GM19397 (cell line): ENCODE measurements at regions not wholly inside any gene's neighbourhood (a gene's known extent, or its start where the extent isn't known, plus 50 kb on each side); places are given as distances from the start of the nearest gene placed in this dataset.

Source experiments
- ATAC-seq: cut with Tn5 transposase; IDR thresholded peaks from one replicate; pipeline ENCODE4 v1.9.1; 2021; ENCODE audit warnings: mild to moderate bottlenecking, moderate library complexity; ENCODE audit not compliant: unreplicated experiment

DNA sequence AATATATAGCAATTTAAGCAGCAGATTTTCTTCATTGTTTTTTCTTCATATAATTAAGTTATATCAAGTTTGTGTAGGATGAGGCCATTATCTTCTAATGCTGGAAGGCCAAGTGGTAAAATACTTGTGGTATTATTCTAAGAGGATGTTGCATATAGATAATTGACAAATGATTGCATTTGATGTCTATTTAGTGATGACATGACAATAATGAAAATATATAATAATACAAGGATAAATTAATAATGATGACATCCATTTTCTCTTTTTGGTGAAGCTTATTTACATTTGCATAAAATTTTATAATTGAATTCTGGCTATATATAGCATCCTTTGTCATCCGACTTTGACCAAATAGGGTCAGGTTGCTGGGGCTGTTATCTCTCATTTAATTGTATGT, 195.4 kb upstream of the KCNJ16 start:
- no peak for ATAC-seq

DNA sequence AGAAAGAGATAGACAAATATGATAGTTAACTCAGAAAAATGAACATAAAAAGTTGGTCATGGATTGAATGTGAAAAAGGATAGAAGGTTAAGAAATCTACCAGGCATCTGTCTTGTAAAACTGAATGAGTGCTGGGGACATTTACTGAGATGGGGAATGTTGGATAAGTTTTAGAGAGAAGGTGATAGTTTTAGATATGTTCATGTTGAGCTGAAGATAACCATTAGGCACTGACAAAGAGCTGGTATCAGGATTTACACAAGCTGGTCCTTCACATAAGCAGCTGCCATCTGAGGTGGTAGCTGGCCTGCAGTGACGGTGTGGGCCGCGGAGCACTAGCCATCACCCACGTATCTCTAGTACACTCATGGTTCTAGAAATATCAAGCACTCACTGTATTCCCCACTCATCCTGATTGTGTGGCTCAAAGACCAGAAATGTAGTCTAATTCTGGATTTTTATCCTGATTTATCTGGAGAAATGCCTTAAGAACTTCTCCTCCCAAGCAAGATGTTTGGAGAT, 194.4 kb upstream of the KCNJ16 start:
- no peak for ATAC-seq

DNA sequence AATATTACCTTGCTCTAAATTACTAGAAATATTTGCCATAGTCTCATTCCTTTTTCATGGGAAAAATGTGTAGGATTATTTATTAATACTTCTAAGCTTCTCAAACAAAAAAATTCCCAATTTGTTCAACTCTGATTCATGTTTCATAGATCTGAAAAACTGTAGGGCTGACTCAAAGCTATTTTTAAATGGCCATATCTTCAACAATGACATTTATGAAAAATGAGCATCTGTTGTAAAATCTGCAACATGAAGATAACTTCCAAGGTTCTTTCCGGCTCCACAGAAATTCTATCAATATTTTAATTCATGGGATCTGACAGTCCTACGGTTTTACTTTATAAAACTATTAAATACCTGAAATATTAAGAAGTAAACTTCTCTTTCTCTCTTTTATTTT, 192.7 kb upstream of the KCNJ16 start:
- ATAC-seq = no peak

DNA sequence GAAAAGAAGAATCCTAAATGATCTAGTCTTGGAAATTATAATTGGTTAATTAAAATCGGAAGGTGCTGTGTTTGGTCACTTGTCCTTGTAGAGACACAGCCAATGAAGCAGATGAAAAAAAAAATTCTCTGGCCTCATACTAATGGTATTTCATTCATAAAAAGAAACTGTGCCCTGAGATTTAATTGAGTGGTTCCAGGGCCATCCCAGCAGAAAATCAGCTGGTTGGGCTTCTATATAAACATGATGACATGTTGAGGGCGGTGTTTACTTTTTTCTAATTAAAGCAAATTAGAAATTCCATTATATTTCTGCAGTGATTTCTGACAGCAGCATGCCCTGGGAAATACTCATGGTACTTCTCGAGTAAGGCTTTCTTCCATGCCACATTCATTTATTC, 191.9 kb upstream of the KCNJ16 start:
- no peak for ATAC-seq

DNA sequence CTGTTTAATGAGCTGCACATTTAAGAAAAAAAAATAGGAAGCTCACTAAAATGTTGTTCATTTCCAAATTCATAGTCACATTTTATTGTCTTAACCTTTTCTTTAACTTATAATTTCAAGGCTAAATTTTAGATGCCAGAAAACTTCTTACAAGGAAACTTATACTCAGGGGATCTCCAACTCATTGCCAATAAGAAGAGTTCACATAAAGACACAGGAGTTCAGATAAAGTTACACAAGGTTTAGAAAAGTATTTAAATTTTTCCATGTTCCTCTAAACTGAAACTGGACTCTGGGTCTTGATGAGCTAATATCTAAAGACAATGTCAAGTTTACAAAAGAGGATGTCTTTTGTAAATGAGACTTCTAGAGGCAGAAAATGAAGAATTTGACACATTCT, 190.7 kb upstream of the KCNJ16 start:
- ATAC-seq = no peak

DNA sequence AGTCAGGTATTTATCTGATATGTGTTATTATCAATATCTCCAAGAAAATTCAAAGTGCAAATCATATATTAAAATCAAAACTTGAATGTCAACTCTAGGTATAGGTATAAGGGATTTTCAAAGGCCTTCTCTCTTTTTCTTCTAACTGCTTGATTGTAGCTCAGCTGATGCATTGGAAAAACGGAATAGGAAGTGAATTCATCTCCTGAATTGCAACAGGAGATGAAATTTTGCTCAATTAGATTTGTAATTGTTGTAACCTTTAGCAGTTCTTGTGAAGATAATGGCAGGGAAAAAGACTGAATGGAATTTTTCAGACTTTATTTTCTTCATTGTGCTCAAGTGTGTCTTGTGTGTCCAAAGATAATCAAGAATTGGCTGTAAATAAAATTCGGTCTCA, 190.2 kb upstream of the KCNJ16 start:
- no peak for ATAC-seq

DNA sequence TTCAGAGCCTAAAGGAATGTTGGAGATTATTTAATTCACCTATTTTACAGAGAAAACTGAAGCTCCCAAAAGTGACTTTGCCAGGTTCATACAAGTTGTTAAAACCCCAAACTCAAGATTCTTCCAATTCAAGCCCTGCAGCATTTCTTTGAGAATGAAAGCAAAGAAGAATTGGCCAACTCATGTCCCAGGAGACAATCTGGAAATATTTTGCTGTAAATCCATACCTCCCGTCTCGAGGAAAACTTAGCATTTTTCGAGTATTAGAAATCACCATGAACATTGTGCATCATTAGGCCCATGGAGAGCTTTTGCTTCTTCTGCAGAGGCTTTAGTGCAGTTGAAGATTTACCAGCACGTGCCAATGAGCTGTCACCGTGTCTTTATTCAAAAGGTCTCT, 176.4 kb upstream of the KCNJ16 start:
- no peak for ATAC-seq

DNA sequence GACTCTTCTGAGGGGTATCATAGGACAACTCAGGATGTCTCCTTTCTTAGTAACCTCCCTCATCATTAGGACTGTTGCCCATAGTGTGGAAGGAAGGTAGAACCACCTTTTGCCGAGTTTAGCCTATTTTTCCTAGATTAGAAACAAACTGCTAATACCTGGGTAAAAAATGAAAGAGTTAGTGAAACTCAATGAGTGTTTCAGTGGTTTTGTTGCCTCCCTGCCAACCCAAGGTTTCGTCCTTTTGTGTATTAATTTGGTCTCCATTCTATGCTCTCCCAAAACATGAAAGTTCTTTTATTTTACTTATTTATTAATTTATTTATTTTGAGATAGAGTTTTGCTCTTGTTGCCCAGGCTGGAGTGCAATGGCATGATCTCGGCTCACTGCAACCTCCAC, 174.9 kb upstream of the KCNJ16 start:
- no peak for ATAC-seq

DNA sequence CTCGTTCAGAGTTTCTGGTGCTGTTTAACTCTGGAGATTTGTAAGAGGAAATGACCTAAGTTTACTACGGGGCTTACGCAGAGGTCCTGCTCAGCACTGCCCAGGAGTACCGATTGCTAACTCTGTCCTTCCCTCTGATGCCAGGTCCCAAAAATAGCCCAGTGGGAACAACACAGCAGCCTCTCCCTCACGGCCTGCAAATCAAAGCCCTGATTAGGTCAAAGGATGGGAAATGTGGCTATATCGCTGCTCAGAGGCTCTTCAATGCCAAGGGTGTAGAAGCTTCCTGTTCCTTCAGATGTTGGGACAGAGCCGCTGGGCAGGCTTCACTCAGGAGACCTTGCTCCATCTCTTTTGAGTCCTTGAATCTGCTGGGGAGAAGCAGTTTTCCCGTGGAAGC, 174.2 kb upstream of the KCNJ16 start:
- ATAC-seq = no peak

DNA sequence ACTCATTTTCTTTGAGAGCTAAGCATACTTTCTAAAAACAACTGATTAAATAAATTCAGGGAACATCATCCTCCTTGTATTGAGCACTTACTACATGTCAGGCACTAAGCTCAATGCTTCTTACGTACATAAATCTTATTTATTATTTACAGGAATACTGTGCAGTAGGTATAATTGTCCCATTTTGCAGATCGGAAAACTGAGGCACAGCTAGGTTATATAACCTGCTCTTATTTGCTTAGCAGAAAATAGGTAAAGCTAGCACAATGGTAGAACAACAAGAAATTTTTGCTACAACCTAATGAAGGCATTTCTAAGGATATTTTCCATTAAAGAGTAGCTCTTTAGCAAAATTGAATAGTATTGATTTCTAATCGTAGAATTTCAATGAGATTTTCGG, 168.7 kb upstream of the KCNJ16 start:
- ATAC-seq = no peak

DNA sequence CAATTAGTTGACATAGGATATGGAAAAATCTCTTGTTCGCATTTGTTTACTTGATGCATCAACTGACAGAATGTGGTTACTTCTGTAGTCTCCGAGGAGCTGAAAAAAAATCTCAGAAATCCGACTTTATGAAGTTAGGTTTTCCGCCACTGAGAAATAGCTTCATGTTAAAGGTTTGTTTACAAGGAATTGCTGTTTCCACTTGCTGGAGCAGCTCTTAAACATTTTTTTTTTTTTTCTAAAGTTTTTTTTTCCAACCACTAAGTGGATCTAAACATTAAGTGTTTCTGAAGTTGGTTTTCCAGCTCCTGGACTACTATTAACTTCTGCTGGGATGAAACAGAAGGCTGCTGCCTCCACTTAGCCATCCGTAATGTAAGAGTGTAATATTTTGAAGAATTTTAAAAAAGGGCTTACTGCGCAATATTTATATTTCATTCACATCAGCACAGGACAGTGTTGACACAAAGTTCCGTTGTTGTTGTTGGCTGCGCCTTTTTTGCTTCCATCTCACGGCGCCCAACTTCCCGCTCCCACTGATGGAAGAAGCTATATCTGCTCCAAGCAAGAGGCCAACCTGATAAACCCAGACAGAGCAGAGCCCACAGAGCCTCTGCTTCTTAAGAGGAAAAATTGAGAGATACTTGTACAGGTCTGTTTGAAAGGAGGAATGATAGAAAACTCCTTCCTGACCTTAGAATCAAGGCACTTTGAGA, 167.7 kb upstream of the KCNJ16 start:
- no peak for ATAC-seq

DNA sequence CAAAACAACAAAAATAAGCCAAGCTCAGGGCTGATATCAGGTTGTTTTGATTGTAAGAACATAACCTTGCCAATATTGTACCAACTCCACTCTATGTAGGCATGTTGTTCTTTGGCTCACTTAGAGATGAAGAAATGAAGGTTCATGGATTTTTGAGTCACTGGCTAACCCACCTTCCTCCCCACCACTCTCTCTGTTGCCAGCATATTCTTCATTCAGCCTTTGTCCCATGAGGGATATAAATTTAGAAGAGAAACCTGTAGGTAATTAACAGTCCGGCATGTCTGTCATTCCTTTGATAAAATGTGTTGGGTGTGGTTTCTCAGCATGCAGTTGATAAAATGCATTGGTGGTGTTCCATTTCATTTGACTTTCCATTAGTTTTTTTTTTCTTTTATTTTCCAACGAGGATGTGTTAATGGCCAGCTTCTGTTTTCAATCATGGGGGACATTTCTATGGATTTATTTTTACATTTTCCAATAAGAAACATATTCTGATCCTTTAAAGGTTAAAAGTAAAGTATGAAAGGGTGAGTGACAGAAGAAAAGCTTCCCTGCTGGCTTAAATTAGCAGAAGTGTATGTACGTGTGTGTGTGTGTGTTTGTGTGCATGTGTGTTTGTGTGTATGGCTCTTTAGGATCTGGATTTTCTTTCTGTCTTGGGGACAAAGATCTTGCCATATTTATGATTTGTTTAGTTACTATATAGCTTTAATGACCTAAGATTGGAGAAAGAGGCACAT, 166.2 kb upstream of the KCNJ16 start:
- ATAC-seq = no peak

DNA sequence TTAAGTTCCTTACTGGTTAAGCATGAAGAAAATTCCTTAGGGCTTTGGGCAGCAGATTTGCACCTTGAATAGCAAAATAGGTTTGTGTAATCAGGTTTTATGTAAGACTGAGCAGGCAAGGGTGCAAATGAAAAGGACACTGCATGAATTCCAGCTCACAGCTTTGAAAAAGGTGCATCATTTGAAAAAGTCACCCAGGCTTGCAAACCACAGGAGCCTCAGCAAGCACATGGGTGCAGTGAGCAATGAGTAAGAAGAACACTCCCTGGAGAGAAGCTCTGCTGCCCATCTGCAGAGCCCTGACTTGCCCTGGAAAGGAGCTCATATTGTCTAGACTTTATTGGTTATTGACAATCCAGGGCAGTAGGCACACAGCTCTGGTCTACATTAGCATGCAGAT, 165.6 kb upstream of the KCNJ16 start:
- no peak for ATAC-seq

DNA sequence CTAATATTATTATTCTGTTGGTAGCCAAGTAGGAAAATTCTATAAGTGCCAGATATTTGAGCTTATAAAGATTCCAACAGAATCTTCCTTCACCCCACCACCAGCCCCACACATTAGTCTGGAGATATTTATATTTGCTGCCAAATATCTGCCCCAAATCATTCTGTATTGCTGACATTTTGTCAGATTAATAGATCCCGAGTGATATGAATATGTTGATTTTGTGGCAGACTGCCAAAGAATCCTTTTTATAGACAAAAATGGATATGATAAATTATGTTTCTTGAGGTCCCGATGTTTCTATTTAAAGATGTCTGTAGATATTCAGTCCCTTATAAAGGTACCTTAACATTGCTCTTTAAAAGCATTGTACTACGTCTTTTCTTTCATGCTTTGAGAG, 162.2 kb upstream of the KCNJ16 start:
- no peak for ATAC-seq

DNA sequence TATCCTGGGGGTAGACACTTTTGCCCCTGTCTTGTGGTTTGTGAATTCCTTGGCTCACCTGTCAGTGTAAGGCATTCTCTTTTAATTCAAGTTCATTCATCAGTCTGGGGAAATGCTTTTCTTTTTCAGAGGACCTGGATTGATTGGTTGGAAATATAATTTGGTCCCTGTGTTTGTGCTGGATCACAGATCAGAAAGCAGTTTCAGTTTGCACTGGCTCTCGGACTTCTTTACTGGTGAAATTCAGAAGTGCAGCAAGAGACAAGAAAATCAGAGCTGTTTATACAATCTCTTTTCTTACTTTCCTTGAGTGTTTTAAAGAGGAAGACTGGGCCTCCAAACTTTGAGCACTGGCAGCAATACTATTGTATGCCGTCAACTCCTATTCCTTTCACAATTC, 161.8 kb upstream of the KCNJ16 start:
- ATAC-seq = no peak

DNA sequence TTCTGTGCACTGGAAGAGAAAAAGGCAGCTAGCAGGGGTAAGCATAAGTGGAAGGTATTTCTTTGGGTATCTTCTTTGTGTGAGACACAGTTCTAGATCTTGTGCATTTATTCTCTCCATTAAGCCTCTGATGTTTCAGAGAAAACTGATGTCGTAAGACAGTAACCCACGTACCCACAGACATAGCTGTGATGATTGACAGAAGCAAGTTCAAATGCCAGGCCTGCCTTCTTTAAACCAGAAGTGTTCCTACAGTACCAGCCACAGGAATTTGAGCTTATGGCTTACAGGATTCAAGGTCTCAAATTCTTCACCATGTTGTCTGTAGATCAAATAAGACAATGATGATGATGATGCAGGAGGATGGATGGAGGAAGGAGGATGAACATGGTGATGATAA, 161.4 kb upstream of the KCNJ16 start:
- no peak for ATAC-seq

DNA sequence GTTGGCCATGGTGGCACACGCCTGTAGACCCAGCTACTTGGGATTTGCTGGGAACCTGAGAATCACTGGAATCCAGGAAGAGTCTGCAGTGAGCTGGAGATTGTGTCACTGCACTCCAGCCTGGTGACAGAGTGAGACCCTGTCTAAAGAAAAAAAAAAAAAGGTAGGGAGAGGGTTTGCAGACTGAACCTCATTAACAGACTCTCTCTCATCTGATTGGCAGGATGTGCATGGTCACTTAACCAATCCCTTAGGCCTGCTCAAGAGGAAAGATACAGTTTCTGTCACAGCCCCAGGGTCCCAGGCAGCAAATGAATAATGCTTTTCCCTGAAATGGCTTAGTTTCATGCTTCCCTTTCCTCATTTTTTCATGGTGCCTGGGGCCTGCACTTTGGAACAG, 160.5 kb upstream of the KCNJ16 start:
- no peak for ATAC-seq

DNA sequence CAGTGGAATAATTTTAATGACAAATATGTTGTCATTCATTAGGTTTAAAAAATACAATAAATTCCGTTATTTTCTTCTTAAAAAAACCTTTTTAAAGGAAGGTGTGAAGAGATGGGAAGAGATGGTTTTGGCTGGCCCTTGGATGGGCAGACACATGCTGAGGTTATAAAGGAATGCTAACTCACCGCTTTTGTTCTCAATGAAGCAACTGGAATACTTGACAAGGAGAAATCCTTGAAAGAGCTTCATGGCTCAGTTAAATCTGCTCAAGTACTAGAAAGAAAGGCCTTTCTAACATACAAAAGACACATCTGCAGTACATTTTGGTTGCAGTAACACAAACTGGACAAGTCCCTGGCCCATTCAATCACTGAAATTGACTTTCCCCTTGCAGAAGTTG, 158.3 kb upstream of the KCNJ16 start:
- no peak for ATAC-seq

DNA sequence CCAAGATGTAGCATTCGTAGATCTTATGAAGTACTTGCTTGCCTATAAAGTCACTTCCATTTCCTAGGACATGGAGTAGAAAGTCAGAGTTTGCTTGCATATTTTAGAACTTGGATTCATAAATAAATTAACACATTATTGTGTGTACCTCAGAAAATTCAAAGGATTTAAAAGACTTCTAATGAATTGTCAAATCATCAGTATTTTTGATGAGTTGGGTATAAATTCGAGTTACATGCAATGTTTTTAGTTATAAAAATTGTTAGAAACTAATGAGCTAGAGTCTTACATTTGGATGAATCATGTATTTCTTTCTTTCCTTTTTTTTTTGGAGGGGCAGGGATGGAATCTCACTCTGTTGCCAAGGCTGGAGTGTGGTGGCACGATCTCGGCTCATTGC, 156.9 kb upstream of the KCNJ16 start:
- ATAC-seq = no peak

DNA sequence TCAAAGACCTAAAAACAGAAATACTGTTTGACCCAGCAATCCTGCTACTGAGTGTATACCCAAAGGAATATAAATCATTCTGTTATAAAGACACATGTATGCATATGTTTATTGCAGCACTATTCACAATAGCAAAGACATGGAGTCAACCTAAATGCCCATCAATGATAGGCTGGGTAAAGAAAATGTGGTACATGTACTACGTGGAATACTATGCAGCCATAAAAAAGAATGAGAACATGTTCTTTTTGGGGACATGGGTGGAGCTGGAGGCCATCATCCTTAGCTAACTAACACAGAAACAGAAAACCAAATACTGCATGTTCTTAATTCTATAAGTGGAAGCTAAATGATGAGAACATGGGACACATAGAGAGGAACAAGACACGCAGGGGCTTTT, 155.2 kb upstream of the KCNJ16 start:
- ATAC-seq = no peak

DNA sequence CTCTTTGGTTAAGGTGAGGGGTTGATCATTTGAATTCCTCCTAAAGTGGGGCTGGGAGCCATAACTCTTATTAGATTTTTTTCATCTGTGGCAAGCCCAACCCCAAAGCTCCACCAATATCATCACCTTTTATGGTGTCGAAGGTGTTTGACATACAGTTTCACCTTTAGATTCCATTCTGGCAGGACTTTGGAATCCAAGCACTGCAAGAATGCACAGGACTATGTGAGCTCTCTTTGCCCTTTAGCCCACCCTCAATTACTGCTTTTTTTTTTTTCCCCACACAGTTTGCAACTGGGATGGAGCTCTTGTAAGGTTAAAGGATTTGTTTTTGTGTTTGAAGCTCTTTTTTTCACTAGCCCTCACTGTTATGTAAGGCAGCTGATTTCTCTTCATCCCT, 154.0 kb upstream of the KCNJ16 start:
- no peak for ATAC-seq

DNA sequence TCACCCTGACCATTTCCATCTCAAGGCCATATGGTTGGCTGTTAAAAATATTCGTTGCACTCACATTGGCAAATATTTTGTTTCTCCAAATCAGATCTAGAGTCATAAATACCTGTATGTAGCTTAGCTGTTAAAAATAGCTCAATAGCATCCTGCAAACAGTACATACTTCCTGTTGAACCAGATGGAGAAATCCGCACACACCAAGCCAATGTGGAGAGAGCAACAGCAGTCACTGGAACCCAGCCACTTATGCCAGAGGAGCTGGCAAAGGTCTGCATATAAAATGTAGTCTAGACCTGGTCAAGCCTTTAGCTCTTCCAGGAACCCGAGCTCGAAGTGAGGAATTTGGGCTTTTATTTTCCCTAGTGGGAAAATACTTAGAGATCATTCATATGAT, 146.4 kb upstream of the KCNJ16 start:
- no peak for ATAC-seq

DNA sequence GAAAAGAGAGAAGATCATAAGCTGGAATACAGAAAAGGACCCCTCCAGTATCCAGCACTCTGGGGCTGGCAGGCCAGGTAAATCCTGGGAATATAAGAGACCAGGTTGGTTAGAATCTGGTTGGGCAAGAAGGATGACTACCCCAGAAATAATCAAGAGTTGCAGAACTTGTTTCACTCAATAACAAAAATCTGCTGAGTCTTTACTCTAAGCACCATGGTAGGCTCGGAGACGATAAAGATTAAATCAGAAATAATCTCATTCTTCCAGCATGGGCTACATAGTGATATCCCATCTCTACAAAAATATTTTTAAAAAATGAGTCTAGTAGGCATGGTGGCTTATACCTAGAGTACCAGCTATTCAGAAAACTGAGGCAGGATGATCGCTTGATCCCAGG, 138.0 kb upstream of the KCNJ16 start:
- ATAC-seq = no peak
